HepG2 (cell line): ENCODE measurements at regions not wholly inside any gene's neighbourhood (a gene's known extent, or its start where the extent isn't known, plus 50 kb on each side); places are given as distances from the start of the nearest gene placed in this dataset.

Experiments used
- ATAC-seq: fragments of 200-7000 bp; cut with Tn5 transposase; 3 replicates; pipeline ENCODE4 v1.9.1; 2020; ENCODE audit warnings: mild to moderate bottlenecking, moderate library complexity
- BruUV-seq: library from RNA; stranded (reverse); fragments of 400-500 nt; replicated peaks from 2 replicates; lab custom pipeline; 2021; lab: Mats Ljungman, UMichigan
- CTCF ChIA-PET: fragments of 300-600 bp; formaldehyde crosslinking; extraction: SDS; loops from one replicate; lab custom pipeline; 2021; ENCODE audit warnings: low total read pairs, inconsistent platforms, low intra/inter-chr PET ratio; lab: Yijun Ruan, JAX
- POLR2A ChIA-PET: fragments of 350-600 bp; sonication (Branson Sonifier 250); formaldehyde crosslinking; loops from one replicate; lab custom pipeline; 2020; ENCODE audit warnings: antibody characterized with exemption, inconsistent platforms; lab: Yijun Ruan, JAX
- DNase-seq: peaks from one replicate; pipeline ENCODE4 v3.0.0-alpha.2; 2015; ENCODE audit warnings: low spot score
- FAIRE-seq: peaks from 3 replicates; lab custom pipeline; 2011; peaks lifted over from hg19 to GRCh38; lab: Jason Lieb, UNC
- H2AFZ ChIP-seq: one replicate; pipeline ENCODE4 v1.6.1; 2011; ENCODE audit warnings: low read length, inconsistent platforms
- H3K27ac ChIP-seq: fragments of 300-600 bp; 3 replicates; pipeline ENCODE4 v1.8.0; 2011; ENCODE audit warnings: mixed run types, mild to moderate bottlenecking, mixed read lengths, low read length, inconsistent platforms; ENCODE audit not compliant: insufficient read depth; ENCODE audit errors: extremely low read length
- H3K27me3 ChIP-seq, 2 experiments: fragments of 200-600 bp in 1 of 2; 2 replicates in 1 of 2; 3 replicates in 1 of 2; pipeline versions ENCODE4 v1.6.0 to v1.8.0; 2011; ENCODE audit warnings: low read length in 2 of 2, mild to moderate bottlenecking in 2 of 2, moderate library complexity in 2 of 2, inconsistent platforms in 1 of 2; ENCODE audit not compliant: insufficient read depth in 2 of 2, control insufficient read depth in 1 of 2
- H3K36me3 ChIP-seq, 2 experiments: fragments of 200-600 bp in 1 of 2; replicated peaks in 1 of 2; 2 replicates in 1 of 2; 3 replicates in 1 of 2; pipeline versions ENCODE4 v1.5.1 to v1.8.0; 2011; ENCODE audit warnings: low read length in 2 of 2, inconsistent platforms in 1 of 2; ENCODE audit not compliant: insufficient read depth in 2 of 2, control insufficient read depth in 1 of 2
- H3K4me1 ChIP-seq: 2 replicates; pipeline ENCODE4 v1.5.1; 2012; ENCODE audit warnings: low read length, inconsistent platforms; ENCODE audit not compliant: insufficient read depth
- H3K4me2 ChIP-seq: 2 replicates; pipeline ENCODE4 v1.6.0; 2011; ENCODE audit warnings: low read depth, low read length, inconsistent platforms
- H3K4me3 ChIP-seq, 3 experiments: fragments of 200-600 bp in 1 of 3; sonication (generic), shearing (Covaris generic) in 1 of 3; replicated peaks in 1 of 3; 2 replicates each; pipeline ENCODE4 v1.5.1; 2011 to 2016; ENCODE audit warnings: low read length in 3 of 3, inconsistent platforms in 2 of 3, low read depth in 2 of 3, mild to moderate bottlenecking in 2 of 3, control low read depth in 1 of 3, mixed read lengths in 1 of 3; ENCODE audit not compliant: insufficient read depth in 1 of 3
- H3K79me2 ChIP-seq: one replicate; pipeline ENCODE4 v1.6.1; 2011; ENCODE audit warnings: low read length, inconsistent platforms; ENCODE audit not compliant: insufficient read depth
- H3K9ac ChIP-seq: 2 replicates; pipeline ENCODE4 v1.6.0; 2011; ENCODE audit warnings: mild to moderate bottlenecking, low read depth, low read length, inconsistent platforms; ENCODE audit not compliant: insufficient read depth
- H3K9me3 ChIP-seq: 2 replicates; pipeline ENCODE4 v1.5.1; 2012; ENCODE audit warnings: mild to moderate bottlenecking, low read length
- H4K20me1 ChIP-seq: 2 replicates; pipeline ENCODE4 v1.6.0; 2011; ENCODE audit warnings: inconsistent platforms, mild to moderate bottlenecking, low read length, moderate library complexity; ENCODE audit not compliant: insufficient read depth
- BRD4 ChIP-seq: sonication (generic); formaldehyde crosslinking; IDR thresholded peaks from 2 replicates; pipeline ENCODE4 v1.4.0; 2020; ENCODE audit warnings: missing genetic modification reagents
- FOXP1 ChIP-seq, 2 experiments: fragments of 450-650 bp in 1 of 2; IDR thresholded peaks; 2 replicates each; pipeline ENCODE4 v1.6.1; 2017 to 2018; ENCODE audit warnings: antibody characterized with exemption in 1 of 2
- HNRNPL ChIP-seq: fragments of 200-400 bp; formaldehyde crosslinking; IDR thresholded peaks from 2 replicates; pipeline ENCODE4 v1.6.1; 2017; ENCODE audit warnings: mild to moderate bottlenecking, low read depth, low read length
- MEIS2 ChIP-seq: sonication (generic); formaldehyde crosslinking; IDR thresholded peaks from 2 replicates; pipeline ENCODE4 v1.9.0; 2021; ENCODE audit warnings: mild to moderate bottlenecking, missing genetic modification reagents
- PLSCR1 ChIP-seq: sonication (generic); formaldehyde crosslinking; IDR thresholded peaks from 2 replicates; pipeline ENCODE4 v1.5.0; 2020; ENCODE audit warnings: missing genetic modification reagents, mild to moderate bottlenecking, borderline replicate concordance
- RNF219 ChIP-seq: sonication (generic); formaldehyde crosslinking; IDR thresholded peaks from 2 replicates; pipeline ENCODE4 v1.5.0; 2020; ENCODE audit warnings: mild to moderate bottlenecking, missing genetic modification reagents
- TRIM24 ChIP-seq: sonication (generic); formaldehyde crosslinking; IDR thresholded peaks from 2 replicates; pipeline ENCODE4 v1.8.0; 2022; ENCODE audit warnings: mild to moderate bottlenecking, missing genetic modification reagents
- ZBTB25 ChIP-seq: IDR thresholded peaks from 2 replicates; pipeline ENCODE4 v1.6.1; 2018; ENCODE audit warnings: missing genetic modification reagents
- ZBTB34 ChIP-seq: sonication (generic); formaldehyde crosslinking; IDR thresholded peaks from 2 replicates; pipeline ENCODE4 v1.8.0; 2022; ENCODE audit warnings: mild to moderate bottlenecking, missing genetic modification reagents
- ZIK1 ChIP-seq: sonication (generic); formaldehyde crosslinking; IDR thresholded peaks from 2 replicates; pipeline ENCODE4 v1.5.0; 2020; ENCODE audit warnings: mild to moderate bottlenecking, low read depth, missing genetic modification reagents, borderline replicate concordance
- ZNF124 ChIP-seq: sonication (generic); formaldehyde crosslinking; IDR thresholded peaks from 2 replicates; pipeline ENCODE4 v1.4.0; 2020; ENCODE audit warnings: missing genetic modification reagents
- ZNF142 ChIP-seq: sonication (generic); formaldehyde crosslinking; IDR thresholded peaks from 2 replicates; pipeline ENCODE4 v1.4.0; 2020; ENCODE audit warnings: missing genetic modification reagents
- ZNF3 ChIP-seq: IDR thresholded peaks from 2 replicates; pipeline ENCODE4 v1.7.0; 2017; ENCODE audit warnings: inconsistent platforms
- ZNF354B ChIP-seq: sonication (generic); formaldehyde crosslinking; IDR thresholded peaks from 2 replicates; pipeline ENCODE4 v1.8.0; 2022; ENCODE audit warnings: mild to moderate bottlenecking, missing genetic modification reagents
- ZNF563 ChIP-seq: sonication (generic); formaldehyde crosslinking; IDR thresholded peaks from 2 replicates; pipeline ENCODE4 v1.8.0; 2022; ENCODE audit warnings: mild to moderate bottlenecking, moderate library complexity, missing genetic modification reagents
- in situ Hi-C: cut with HindIII; loops from 2 replicates; pipeline ENCODE4 v1.10.0; 2017; ENCODE audit warnings: low pct_unique_long_range_greater_than_20kb; ENCODE audit not compliant: extremely low pct_ligation_motif_present
- intact Hi-C: fragments of 100-400 bp; cut with micrococcal nuclease; formaldehyde crosslinking; loops from one replicate; pipeline ENCODE4 v1.10.0; 2022; ENCODE audit not compliant: unreplicated experiment

GRCh38 chr10:83555264-83555663, 584.0 kb upstream of the GHITM start:
- DNase-seq (no peak), FAIRE-seq (no peak), ATAC-seq (no peak)
- TF ChIP-seq MEIS2, result no peak
- TF ChIP-seq ZBTB25, result no peak
- no peak for TF ChIP-seq ZNF124 (CRISPR knock-in tag)
- TF ChIP-seq FOXP1 (IDR thresholded peaks at IDR 0.05), result no peak
- no peak for TF ChIP-seq FOXP1 (CRISPR knock-in tag; IDR thresholded peaks at IDR 0.05)
- no peak for TF ChIP-seq PLSCR1 (CRISPR knock-in tag)
- TF ChIP-seq ZNF142 (CRISPR knock-in tag), result no peak
- TF ChIP-seq ZNF354B, result no peak
- no peak for TF ChIP-seq BRD4
- TF ChIP-seq ZNF3 (CRISPR knock-in tag), result no peak
- no peak for TF ChIP-seq ZIK1 (CRISPR knock-in tag)
- TF ChIP-seq HNRNPL, result no peak
- no peak for TF ChIP-seq ZBTB34
- TF ChIP-seq RNF219 (CRISPR knock-in tag), result no peak
- no peak for TF ChIP-seq ZNF563
- TF ChIP-seq TRIM24 (CRISPR knock-in tag), result no peak
- no TSS peak for BruUV-seq
- no peaks in the 10 kb centered on the region for H4K20me1 ChIP-seq
- no peak overlapping the region for H3K4me2 ChIP-seq
- H3K4me1 ChIP-seq, result no peaks in the 10 kb centered on the region
- ChIA-PET POLR2A (no interaction called here), CTCF (no interaction called here)
- no peaks in the 10 kb centered on the region for H3K79me2 ChIP-seq
- H3K27me3 ChIP-seq, result no peaks in the 10 kb centered on the region; a peak in 1 of 5 replicates
- no peak overlapping the region for H3K9ac ChIP-seq
- intact Hi-C loops (no loop called here), in situ Hi-C loops (no loop called here)
- H3K27ac ChIP-seq, result no peak overlapping the region
- no peak overlapping the region for H2AFZ ChIP-seq
- H3K9me3 ChIP-seq, result peaks cover 70% of the 10 kb centered on the region
- no peaks in the 10 kb centered on the region for H3K36me3 ChIP-seq
- H3K4me3 ChIP-seq, result no peak overlapping the region
